Keratinocyte (primary cell): ENCODE measurements at regions not wholly inside any gene's neighbourhood (a gene's known extent, or its start where the extent isn't known, plus 50 kb on each side); places are given as distances from the start of the nearest gene placed in this dataset.

ENCODE experiments used
- EZH2 ChIP-seq: IDR thresholded peaks from one replicate; pipeline ENCODE4 v1.6.1; 2012; ENCODE audit warnings: inconsistent platforms, mild to moderate bottlenecking, low read length, moderate library complexity
- TF ChIP-seq, protein P1 (sequence below), 3 experiments: IDR thresholded peaks in 1 of 3; conservative IDR thresholded peaks in 1 of 3; optimal IDR thresholded peaks in 1 of 3; 2 replicates in 2 of 3; 3 replicates in 1 of 3; pipeline versions ENCODE3 to v1.5.1; 2011; ENCODE audit warnings: low read length in 3 of 3, mild to moderate bottlenecking in 3 of 3, moderate library complexity in 2 of 3, control low read depth in 1 of 3, inconsistent platforms in 1 of 3; ENCODE audit not compliant: insufficient read depth in 2 of 3; ENCODE audit errors: extremely low read depth in 1 of 3

DNA sequence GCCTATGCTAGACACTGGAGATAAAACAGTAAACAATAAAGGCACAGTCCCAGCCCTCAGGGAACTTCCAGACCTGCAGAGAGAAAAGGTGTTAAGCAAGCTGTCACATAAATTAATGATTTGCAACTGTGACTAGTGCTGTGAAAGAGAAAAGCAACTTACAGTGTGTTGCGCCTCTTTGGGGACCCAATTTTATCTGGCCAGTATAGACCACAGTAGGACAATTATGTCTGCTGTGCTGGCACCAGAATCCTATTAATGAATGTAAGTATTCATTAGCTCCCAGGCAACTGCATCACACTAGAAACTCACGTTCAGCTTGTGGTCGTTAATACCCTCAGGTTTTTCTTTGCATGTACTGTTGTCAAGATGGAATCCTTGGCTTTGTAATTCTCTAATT, 55.3 kb upstream of the CHST9 start:
- TF ChIP-seq, protein P1, sequence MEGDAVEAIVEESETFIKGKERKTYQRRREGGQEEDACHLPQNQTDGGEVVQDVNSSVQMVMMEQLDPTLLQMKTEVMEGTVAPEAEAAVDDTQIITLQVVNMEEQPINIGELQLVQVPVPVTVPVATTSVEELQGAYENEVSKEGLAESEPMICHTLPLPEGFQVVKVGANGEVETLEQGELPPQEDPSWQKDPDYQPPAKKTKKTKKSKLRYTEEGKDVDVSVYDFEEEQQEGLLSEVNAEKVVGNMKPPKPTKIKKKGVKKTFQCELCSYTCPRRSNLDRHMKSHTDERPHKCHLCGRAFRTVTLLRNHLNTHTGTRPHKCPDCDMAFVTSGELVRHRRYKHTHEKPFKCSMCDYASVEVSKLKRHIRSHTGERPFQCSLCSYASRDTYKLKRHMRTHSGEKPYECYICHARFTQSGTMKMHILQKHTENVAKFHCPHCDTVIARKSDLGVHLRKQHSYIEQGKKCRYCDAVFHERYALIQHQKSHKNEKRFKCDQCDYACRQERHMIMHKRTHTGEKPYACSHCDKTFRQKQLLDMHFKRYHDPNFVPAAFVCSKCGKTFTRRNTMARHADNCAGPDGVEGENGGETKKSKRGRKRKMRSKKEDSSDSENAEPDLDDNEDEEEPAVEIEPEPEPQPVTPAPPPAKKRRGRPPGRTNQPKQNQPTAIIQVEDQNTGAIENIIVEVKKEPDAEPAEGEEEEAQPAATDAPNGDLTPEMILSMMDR (optimal IDR thresholded peaks at IDR 0.05 in 1 of 3, IDR thresholded peaks at IDR 0.05 in 1 of 3, conservative IDR thresholded peaks at IDR 0.05 in 1 of 3; ENCODE audit: extremely low read depth in 1 of 3, insufficient read depth in 2 of 3, low read length in 3 of 3): no peak
- no peak for TF ChIP-seq EZH2
